HG03103 (cell line): ENCODE measurements at regions not wholly inside any gene's neighbourhood (a gene's known extent, or its start where the extent isn't known, plus 50 kb on each side); places are given as distances from the start of the nearest gene placed in this dataset.
"Not testable (repeated sequence)": the region's sequence is repeated elsewhere in the genome, so short reads cannot be mapped to it uniquely, and the experiment has no call there.

Experiments used
- ATAC-seq: cut with Tn5 transposase; IDR thresholded peaks from one replicate; pipeline ENCODE4 v1.9.1; 2021; ENCODE audit warnings: low read depth; ENCODE audit not compliant: unreplicated experiment

DNA sequence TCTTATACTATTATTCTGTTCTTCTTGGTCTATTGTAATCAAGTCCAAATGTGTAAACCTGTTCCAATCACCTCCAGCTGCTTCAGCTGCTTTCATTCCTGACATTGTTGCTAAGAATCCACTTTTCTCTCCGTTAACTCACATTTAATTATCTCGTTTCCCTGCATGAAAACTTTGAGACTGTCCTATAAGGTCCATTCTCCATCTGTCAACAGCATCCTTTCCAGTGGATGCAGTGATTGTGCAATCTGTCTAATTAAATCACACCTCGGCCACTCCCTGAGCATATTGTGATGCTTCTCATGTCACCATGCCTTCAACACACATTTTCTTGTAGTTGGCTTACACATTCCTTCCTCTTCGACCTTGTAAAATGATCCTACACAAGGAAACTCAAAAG is 1626.9 kb upstream of the SLC10A2 start:
- no peak for ATAC-seq

DNA sequence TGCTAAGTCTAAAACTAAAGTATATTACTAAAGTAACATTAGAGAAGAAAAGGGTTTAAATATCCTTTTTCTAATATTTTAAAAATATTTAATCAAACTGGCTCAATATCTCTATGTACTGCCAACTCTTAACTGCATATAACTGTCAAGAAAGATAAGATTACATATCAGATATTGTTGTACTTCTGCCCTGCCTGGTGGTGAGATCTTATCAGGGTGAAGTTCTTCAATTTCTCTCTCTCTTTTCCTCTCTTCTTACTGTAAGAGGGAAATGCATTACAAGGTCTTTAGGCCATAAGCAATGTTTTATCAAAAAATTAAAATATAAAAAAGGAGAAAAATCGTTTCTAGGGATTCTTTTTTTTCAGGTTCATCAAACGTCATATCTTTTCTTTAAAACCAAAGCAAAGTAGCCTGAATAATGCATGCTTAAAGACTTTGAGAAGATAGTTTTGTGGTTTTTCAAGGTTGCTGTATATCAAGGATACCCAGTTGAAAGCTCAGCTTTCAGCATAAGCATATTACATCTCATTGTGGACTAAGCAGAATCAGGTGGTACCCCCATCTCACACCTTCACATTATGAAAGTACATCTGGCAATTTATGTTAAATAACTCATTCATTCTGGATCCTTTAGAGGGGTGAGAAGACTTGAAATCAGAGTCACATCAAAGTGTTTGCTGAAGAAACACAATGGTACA is 1625.7 kb upstream of the SLC10A2 start:
- ATAC-seq, result no peak

GRCh38 chr13:104686484-104686883 is 1620.3 kb upstream of the SLC10A2 start:
- ATAC-seq, result no peak

- ATAC-seq, result no peak
Observed at GRCh38 chr13:104683789-104684188, 1617.6 kb upstream of the SLC10A2 start.

- no peak for ATAC-seq
Observed at GRCh38 chr13:104678161-104678560, 1611.9 kb upstream of the SLC10A2 start.

DNA sequence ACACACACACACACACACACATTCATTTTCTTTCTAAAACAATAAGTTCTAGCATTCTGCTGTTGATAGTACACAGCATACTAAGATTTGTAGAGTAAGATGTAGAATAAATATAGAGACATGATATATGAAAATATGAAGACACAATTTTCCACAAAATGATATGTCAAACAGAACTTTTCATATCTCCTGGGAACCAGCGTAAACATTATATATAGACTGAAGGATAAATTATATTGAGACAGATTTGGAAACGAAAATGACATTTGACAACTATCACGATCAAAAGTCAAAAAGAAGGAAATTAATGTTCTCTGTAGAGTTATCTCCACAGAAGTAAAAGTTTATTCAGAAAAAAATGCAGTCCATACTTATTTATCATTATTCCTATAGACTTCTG is 1605.7 kb upstream of the SLC10A2 start:
- ATAC-seq, result no peak

- no peak for ATAC-seq
Observed at GRCh38 chr13:104657196-104657595, 1591.0 kb upstream of the SLC10A2 start.

- no peak for ATAC-seq
Observed at GRCh38 chr13:104650431-104650830, 1584.2 kb upstream of the SLC10A2 start.

DNA sequence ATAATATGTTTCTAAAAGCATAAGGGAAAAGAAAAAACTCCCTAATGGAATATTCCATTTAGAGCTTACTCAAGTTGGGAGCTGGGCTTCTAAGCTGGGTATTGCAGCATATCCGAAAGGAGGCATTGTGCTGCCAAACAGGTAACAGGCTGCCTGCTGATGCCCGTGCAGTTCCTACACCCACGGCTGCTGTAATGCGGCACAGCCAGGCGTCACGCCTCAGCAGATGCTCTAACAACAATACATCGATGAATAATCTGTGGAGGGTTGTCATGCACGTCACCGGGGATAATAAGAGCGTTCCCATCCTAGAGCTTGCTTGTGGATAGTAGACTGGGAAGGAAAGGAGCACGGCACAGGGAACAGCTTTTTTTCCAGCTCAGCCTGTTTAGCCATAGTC is 1582.1 kb upstream of the SLC10A2 start:
- ATAC-seq, result no peak

DNA sequence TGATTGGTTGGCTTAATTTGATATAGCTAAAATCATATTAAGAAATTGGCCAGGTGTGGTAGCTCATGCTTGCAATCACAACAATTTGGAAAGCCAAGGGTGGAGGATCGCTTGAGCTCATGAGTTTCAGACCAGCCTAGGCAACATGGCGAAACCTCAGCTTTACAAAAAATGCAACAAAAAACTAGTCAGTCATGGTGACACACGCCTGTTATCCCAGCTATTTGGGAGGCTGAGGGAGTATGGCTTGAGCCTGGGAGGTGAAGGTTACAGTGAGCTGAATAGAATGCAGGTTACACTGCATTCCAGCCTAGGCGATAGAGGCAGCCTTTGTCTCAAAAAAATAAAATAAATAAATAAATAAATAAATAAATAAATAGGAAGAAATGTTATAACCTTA is 1579.6 kb upstream of the SLC10A2 start:
- ATAC-seq, result no peak

DNA sequence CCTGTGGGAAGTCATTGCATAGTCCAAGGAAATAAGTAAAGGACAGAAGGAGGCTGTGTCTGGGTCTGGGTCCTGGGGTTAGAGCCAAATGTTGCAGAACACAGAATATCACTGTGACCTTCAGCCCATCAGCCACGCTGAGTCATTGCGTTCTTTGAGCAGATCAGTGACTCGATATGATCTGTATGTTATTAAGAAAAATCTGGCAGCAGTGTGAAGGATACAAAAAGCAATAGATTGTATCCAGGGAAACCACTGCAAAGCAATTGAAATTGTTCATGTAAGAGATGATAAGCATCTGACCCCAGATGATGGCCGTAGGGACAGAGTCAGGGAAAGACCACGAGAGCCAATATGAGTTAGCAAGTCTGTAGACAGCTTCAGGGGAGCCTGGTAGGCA is 1575.1 kb upstream of the SLC10A2 start:
- no peak for ATAC-seq

GRCh38 chr13:104635879-104636278 is 1569.7 kb upstream of the SLC10A2 start:
- no peak for ATAC-seq

GRCh38 chr13:104634016-104634415 is 1567.8 kb upstream of the SLC10A2 start:
- no peak for ATAC-seq

DNA sequence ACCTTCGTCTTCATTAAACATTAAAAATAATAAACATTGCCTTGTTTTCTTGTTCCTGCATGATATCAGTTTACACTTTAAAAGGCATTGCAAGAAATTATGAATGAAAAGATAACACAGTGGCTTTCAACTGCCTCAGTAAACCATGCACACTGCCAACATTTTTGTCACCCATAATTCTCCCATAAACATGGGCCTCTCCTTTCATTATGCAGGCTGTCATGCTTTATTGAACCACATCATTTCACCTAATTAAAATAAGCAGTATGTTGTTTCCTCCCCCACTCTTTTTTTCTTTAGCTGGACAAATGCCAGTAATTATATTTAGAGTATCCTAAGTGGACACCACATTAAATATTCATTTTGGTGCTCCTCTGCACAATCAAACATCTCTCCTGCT is 1566.5 kb upstream of the SLC10A2 start:
- no peak for ATAC-seq

DNA sequence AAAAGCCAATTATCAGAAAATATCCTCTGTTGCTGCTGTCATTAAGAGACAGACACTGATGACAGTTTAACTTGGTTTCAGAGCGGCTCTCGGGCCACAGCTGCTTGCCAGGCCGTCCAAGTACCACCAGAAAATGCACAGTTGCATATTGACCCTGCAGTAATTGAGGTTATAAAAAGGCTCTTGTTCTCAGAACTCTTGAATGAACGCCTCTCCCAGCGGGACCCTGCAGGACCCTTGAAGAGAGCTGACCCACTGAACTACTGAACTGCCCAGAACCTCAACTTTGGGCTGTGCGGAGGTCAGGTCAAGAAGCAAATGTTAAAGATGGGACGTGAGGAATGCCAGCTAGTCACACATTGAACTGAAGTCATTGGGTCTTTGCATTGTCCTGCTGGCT is 1559.0 kb upstream of the SLC10A2 start:
- ATAC-seq, result no peak

- ATAC-seq, result no peak
Observed at GRCh38 chr13:104616990-104617389, 1550.8 kb upstream of the SLC10A2 start.

GRCh38 chr13:104614361-104615145 is 1548.3 kb upstream of the SLC10A2 start:
- ATAC-seq, result no peak

DNA sequence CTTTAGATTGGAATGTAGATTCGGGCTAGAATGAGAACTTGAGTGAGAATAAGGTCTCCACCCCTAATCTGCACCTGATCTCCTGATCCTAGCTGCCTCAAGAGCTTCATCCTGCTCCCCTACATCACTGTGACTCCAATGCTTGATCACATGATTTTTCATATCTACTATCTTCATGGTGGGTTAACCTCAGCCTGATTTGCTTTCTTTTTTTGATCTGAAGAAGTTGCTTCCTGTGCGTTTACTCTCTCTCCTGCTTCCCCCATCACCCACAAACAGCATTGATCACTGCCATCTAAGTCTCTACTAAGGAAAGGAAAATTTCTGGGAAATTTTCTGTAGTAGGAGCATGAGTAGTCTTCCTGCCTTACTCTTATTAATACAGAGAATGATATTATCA is 1542.1 kb upstream of the SLC10A2 start:
- ATAC-seq, result no peak

GRCh38 chr13:104605435-104605834 is 1539.2 kb upstream of the SLC10A2 start:
- not testable (repeated sequence) for ATAC-seq

DNA sequence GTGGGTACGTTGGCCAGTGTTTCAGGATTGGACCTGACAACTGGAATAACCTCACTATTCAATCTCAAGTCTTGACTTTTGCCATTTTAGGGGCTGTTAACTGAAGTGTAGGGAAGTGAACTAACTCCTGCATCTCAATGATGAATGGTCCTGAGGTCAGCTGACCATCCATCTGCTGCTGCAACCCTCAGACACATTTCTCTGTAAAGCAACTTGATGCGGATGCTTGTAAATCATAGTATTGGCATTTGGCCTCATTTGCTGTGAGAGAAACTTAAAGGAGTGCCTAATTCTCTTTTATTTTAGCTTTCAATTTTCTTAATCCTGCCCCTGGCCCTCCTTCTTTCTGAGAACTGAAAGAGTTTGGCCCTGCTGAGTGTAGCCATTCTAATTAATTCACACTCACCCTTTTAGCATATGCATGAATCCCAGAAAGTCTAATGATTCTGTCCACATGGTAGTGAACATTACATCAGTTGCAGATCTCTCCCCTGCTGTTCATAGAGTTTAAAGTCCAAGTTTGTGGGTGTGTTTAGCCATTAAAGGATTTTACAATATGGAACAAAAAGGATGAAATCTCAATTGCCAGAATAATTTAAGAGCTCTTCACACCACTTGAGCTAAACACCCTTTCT is 1531.4 kb upstream of the SLC10A2 start:
- ATAC-seq, result no peak

- ATAC-seq, result no peak
Observed at GRCh38 chr13:104595511-104595910, 1529.3 kb upstream of the SLC10A2 start.

DNA sequence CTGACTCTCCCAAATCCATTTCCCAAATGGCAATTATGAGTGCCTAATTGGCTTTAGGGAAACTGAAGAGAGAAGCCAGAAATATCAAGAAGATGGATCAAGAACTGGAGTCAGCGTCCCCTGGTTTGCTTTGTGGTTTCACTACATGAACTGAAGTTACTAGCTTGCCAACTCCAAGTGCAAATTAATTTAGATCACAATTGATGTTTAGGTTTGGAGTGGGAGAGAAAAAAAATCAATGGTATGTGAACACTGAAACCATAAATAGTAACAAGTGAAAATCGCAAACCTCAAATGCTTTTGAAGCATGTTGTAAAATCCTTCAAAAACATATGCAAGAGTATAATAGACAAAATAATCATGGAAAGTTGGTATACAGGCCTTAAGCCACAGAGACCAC is 1528.6 kb upstream of the SLC10A2 start:
- no peak for ATAC-seq
